ENCODE measurements at regions not wholly inside any gene's neighbourhood (a gene's known extent, or its start where the extent isn't known, plus 50 kb on each side); places are given as distances from the start of the nearest gene placed in this dataset.

DNA sequence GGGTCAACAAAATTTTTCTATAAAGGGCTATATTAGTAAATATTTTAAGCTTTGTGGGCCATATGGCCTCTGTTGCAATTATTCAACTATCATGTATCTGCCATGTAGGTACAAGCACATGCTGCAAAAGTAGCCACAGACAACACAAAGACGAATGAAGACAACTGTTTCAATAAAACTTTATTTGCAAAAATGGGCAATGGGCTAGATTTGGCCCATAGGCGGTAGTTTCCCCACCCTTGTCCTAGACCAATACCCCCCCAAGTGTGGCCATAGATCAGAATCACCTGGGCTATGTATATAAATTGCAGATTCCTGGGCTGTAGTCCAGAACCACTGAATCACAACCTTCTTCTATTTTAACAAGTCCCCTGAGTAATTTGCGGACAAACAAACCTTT lies 331.0 kb upstream of the PSMD7 start:
- Histone ChIP-seq H4K12ac (ENCODE audit: low read depth, low read length) (no peak overlapping the region), H3K9ac (ENCODE audit: low read length) (no peak overlapping the region), H3K27ac (ENCODE audit: low read depth, low read length) (no peak overlapping the region), H3K79me2 (ENCODE audit: control insufficient read depth, insufficient read depth, low read length, poor library complexity) (no peaks in the 10 kb centered on the region), H2BK5ac (ENCODE audit: low read depth, low read length, poor library complexity) (no peak overlapping the region), H3K4me2 (ENCODE audit: low read length) (no peak overlapping the region), H3K27me3 (ENCODE audit: insufficient read depth, low read length) (no peaks in the 10 kb centered on the region), H3K18ac (ENCODE audit: low read length) (no peak overlapping the region), H3K4me3 (ENCODE audit: low read depth, low read length) (no peak overlapping the region), H3K4ac (ENCODE audit: low read depth, low read length) (no peak overlapping the region), H4K8ac (ENCODE audit: low read depth, low read length) (no peak overlapping the region), H2BK120ac (ENCODE audit: insufficient read depth, low read length, poor library complexity) (no peak overlapping the region), H3K23ac (ENCODE audit: low read length) (no peak overlapping the region), H4K91ac (ENCODE audit: low read depth, low read length) (no peak overlapping the region), H3K9me3 (ENCODE audit: insufficient read depth, low read depth, low read length) (no peaks in the 10 kb centered on the region), H3K79me1 (ENCODE audit: low read length) (no peaks in the 10 kb centered on the region), H2AK5ac (ENCODE audit: low read length) (no peak overlapping the region), H3K36me3 (ENCODE audit: control insufficient read depth in 1 of 2, insufficient read depth in 2 of 2, low read length in 2 of 2) (no peaks in the 10 kb centered on the region), H3K4me1 (ENCODE audit: control insufficient read depth in 1 of 2, insufficient read depth in 2 of 2, low read length in 2 of 2) (no peaks in the 10 kb centered on the region), H3K14ac (ENCODE audit: low read length) (no peak overlapping the region), H2BK12ac (ENCODE audit: low read length) (no peak overlapping the region), H2AFZ (ENCODE audit: insufficient read depth, low read length, poor library complexity) (no peak overlapping the region)
- no CpG with 5 or more reads among the region's 3 CpGs for WGBS (ENCODE audit: extremely low coverage, insufficient coverage, insufficient read length)
- no peak for DNase-seq

DNA sequence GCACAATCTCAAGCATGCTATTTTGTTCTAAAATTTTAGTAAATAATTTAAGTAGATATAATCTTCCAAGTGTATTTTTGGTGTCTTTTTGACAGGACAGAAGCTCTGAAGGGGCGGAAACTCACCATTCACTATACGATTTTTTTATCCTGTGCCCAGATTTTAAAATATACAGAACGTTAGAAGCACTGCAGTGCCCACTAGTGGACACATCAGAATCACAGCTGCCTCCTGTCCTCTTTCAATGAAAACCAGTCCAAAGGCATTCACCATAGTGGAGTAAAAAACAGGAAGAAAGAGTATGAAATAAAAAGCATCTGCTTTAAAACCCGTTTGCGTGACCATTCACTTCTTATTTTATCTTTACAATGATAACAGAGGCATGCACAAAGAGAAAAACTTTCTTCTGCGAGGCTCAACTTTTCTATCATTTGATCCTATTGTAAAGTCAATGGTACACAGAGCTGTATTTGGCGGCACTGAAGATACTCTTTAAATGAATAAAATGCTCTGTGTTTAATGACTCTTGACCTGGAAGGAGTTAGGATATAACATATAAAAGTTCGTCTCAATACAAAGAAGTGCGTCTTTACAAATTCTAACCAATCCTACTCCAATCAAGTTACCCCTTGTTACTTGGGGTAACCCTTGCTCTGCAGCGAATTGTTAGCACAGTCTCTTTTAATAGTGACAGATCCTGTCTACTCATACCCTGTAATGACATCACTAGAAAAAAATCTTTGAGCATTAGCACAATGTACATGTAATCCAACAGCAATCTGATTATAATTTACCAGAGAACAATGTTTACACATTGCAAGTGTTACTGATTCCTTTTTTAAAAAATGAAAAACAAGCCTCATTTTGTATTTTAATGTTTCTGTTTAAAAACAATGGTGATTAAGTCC lies 339.8 kb upstream of the PSMD7 start:
- no peaks in the 10 kb centered on the region for H3K79me2 ChIP-seq (ENCODE audit: control insufficient read depth, insufficient read depth, low read length, poor library complexity)
- no peaks in the 10 kb centered on the region for H3K9me3 ChIP-seq (ENCODE audit: insufficient read depth, low read depth, low read length)
- H3K79me1 ChIP-seq (ENCODE audit: low read length), result no peaks in the 10 kb centered on the region
- H3K36me3 ChIP-seq (ENCODE audit: control insufficient read depth in 1 of 2, insufficient read depth in 2 of 2, low read length in 2 of 2), result no peaks in the 10 kb centered on the region
- H3K18ac ChIP-seq (ENCODE audit: low read length), result no peak overlapping the region
- no peak overlapping the region for H2AK5ac ChIP-seq (ENCODE audit: low read length)
- no peaks in the 10 kb centered on the region for H3K4me1 ChIP-seq (ENCODE audit: control insufficient read depth in 1 of 2, insufficient read depth in 2 of 2, low read length in 2 of 2)
- no peak overlapping the region for H2BK120ac ChIP-seq (ENCODE audit: insufficient read depth, low read length, poor library complexity)
- H3K27ac ChIP-seq (ENCODE audit: low read depth, low read length), result no peak overlapping the region
- no peak overlapping the region for H3K9ac ChIP-seq (ENCODE audit: low read length)
- no peak overlapping the region for H2BK12ac ChIP-seq (ENCODE audit: low read length)
- no peak overlapping the region for H3K4ac ChIP-seq (ENCODE audit: low read depth, low read length)
- no peak overlapping the region for H2AFZ ChIP-seq (ENCODE audit: insufficient read depth, low read length, poor library complexity)
- no peaks in the 10 kb centered on the region for H3K27me3 ChIP-seq (ENCODE audit: insufficient read depth, low read length)
- H3K14ac ChIP-seq (ENCODE audit: low read length), result no peak overlapping the region
- H4K8ac ChIP-seq (ENCODE audit: low read depth, low read length), result no peak overlapping the region
- H3K4me3 ChIP-seq (ENCODE audit: low read depth, low read length), result no peak overlapping the region
- H4K12ac ChIP-seq (ENCODE audit: low read depth, low read length), result no peak overlapping the region
- no peak overlapping the region for H3K23ac ChIP-seq (ENCODE audit: low read length)
- no peak overlapping the region for H2BK5ac ChIP-seq (ENCODE audit: low read depth, low read length, poor library complexity)
- WGBS (ENCODE audit: extremely low coverage, insufficient coverage, insufficient read length), result no CpG with 5 or more reads among the region's 10 CpGs
- no peak overlapping the region for H4K91ac ChIP-seq (ENCODE audit: low read depth, low read length)
- peak; percentile 54 to 82 for DNase-seq
- H3K4me2 ChIP-seq (ENCODE audit: low read length), result no peak overlapping the region

DNA sequence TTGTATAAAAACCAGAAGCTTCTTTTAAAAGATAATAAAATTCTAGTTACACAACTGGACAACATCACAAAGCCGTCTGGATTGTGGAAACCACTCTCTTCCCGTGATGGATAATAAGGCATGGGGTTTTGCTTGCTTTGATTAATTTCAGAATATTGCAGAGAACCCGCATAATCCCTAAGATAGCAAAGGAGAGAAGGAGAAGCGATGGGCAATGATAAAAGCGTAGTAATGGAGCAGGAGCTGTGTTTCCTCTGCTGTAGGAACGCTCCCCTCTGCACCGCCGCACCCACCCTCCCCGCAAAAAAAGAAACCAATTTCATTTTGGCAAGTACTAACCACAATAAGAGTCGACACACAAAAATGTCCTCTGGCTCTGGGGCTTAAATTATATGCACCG lies 340.9 kb upstream of the PSMD7 start:
- Histone ChIP-seq H3K14ac (ENCODE audit: low read length) (no peak overlapping the region), H2BK5ac (ENCODE audit: low read depth, low read length, poor library complexity) (no peak overlapping the region), H3K4me3 (ENCODE audit: low read depth, low read length) (no peak overlapping the region), H3K9me3 (ENCODE audit: insufficient read depth, low read depth, low read length) (no peaks in the 10 kb centered on the region), H2AK5ac (ENCODE audit: low read length) (no peak overlapping the region), H3K79me1 (ENCODE audit: low read length) (no peaks in the 10 kb centered on the region), H3K23ac (ENCODE audit: low read length) (no peak overlapping the region), H3K4me2 (ENCODE audit: low read length) (no peak overlapping the region), H4K91ac (ENCODE audit: low read depth, low read length) (no peak overlapping the region), H2AFZ (ENCODE audit: insufficient read depth, low read length, poor library complexity) (no peak overlapping the region), H3K9ac (ENCODE audit: low read length) (no peak overlapping the region), H3K36me3 (ENCODE audit: control insufficient read depth in 1 of 2, insufficient read depth in 2 of 2, low read length in 2 of 2) (no peaks in the 10 kb centered on the region), H3K79me2 (ENCODE audit: control insufficient read depth, insufficient read depth, low read length, poor library complexity) (no peaks in the 10 kb centered on the region), H4K12ac (ENCODE audit: low read depth, low read length) (no peak overlapping the region), H2BK12ac (ENCODE audit: low read length) (no peak overlapping the region), H4K8ac (ENCODE audit: low read depth, low read length) (no peak overlapping the region), H2BK120ac (ENCODE audit: insufficient read depth, low read length, poor library complexity) (no peak overlapping the region), H3K4ac (ENCODE audit: low read depth, low read length) (no peak overlapping the region), H3K18ac (ENCODE audit: low read length) (no peak overlapping the region), H3K4me1 (ENCODE audit: control insufficient read depth in 1 of 2, insufficient read depth in 2 of 2, low read length in 2 of 2) (no peaks in the 10 kb centered on the region), H3K27ac (ENCODE audit: low read depth, low read length) (no peak overlapping the region), H3K27me3 (ENCODE audit: insufficient read depth, low read length) (no peaks in the 10 kb centered on the region)
- WGBS (ENCODE audit: extremely low coverage, insufficient coverage, insufficient read length), result no CpG with 5 or more reads among the region's 11 CpGs
- no peak for DNase-seq

DNA sequence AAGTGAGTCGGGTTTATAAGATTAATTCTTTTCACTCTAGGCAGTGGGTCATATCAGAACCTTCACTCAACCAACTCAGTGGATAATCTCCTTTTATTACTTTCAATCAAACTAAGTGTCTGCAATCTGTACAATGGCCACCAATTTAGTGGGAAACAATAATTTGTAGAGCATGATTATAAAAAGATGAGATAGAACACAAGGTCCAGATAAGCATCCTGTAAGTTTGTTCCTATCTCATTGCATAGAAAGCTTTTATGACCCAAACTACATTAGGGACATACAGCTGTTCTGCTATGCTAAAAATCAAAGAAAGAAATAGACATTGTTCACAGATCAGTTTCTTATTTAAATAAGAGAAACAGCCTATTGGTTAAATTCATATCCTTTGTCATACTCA lies 341.4 kb upstream of the PSMD7 start:
- Histone ChIP-seq H2BK120ac (ENCODE audit: insufficient read depth, low read length, poor library complexity) (no peak overlapping the region), H3K27me3 (ENCODE audit: insufficient read depth, low read length) (no peaks in the 10 kb centered on the region), H3K27ac (ENCODE audit: low read depth, low read length) (no peak overlapping the region), H3K23ac (ENCODE audit: low read length) (no peak overlapping the region), H3K14ac (ENCODE audit: low read length) (no peak overlapping the region), H3K4me2 (ENCODE audit: low read length) (no peak overlapping the region), H3K9me3 (ENCODE audit: insufficient read depth, low read depth, low read length) (no peaks in the 10 kb centered on the region), H2BK12ac (ENCODE audit: low read length) (no peak overlapping the region), H4K91ac (ENCODE audit: low read depth, low read length) (no peak overlapping the region), H2AFZ (ENCODE audit: insufficient read depth, low read length, poor library complexity) (no peak overlapping the region), H2BK5ac (ENCODE audit: low read depth, low read length, poor library complexity) (no peak overlapping the region), H3K9ac (ENCODE audit: low read length) (no peak overlapping the region), H3K4me3 (ENCODE audit: low read depth, low read length) (no peak overlapping the region), H2AK5ac (ENCODE audit: low read length) (no peak overlapping the region), H4K8ac (ENCODE audit: low read depth, low read length) (no peak overlapping the region), H3K79me2 (ENCODE audit: control insufficient read depth, insufficient read depth, low read length, poor library complexity) (no peaks in the 10 kb centered on the region), H4K12ac (ENCODE audit: low read depth, low read length) (no peak overlapping the region), H3K4ac (ENCODE audit: low read depth, low read length) (no peak overlapping the region), H3K4me1 (ENCODE audit: control insufficient read depth in 1 of 2, insufficient read depth in 2 of 2, low read length in 2 of 2) (no peaks in the 10 kb centered on the region), H3K79me1 (ENCODE audit: low read length) (no peaks in the 10 kb centered on the region), H3K36me3 (ENCODE audit: control insufficient read depth in 1 of 2, insufficient read depth in 2 of 2, low read length in 2 of 2) (no peaks in the 10 kb centered on the region), H3K18ac (ENCODE audit: low read length) (no peak overlapping the region)
- no peak for DNase-seq
- WGBS (ENCODE audit: extremely low coverage, insufficient coverage, insufficient read length), result no CpG with 5 or more reads among the region's 1 CpG
